HG02870 (cell line): ENCODE measurements at regions not wholly inside any gene's neighbourhood (a gene's known extent, or its start where the extent isn't known, plus 50 kb on each side); places are given as distances from the start of the nearest gene placed in this dataset.
"Not testable (repeated sequence)": the region's sequence is repeated elsewhere in the genome, so short reads cannot be mapped to it uniquely, and the experiment has no call there.

ENCODE experiments used
- ATAC-seq: cut with Tn5 transposase; IDR thresholded peaks from one replicate; pipeline ENCODE4 v1.9.1; 2021; ENCODE audit warnings: mild to moderate bottlenecking, moderate library complexity; ENCODE audit not compliant: unreplicated experiment

DNA sequence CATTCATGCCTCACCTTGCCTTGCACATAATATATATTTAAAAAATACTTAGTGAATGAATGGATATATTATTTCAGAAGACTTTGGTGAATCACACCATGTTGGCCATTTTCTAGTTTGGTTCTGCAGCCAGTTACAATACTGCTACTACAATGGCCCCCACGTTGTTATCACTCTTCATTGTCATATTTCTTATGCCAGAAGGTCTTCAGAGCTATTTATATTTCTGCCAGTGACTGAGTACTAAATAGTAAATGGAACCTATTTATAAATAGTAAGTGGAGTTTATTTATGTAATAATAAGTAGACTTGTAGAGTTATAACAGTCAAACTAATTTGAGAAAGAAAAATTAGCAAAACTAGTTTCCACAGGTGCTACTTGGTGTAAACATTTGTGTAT is 516.6 kb upstream of the SYT4 start:
- no peak for ATAC-seq

DNA sequence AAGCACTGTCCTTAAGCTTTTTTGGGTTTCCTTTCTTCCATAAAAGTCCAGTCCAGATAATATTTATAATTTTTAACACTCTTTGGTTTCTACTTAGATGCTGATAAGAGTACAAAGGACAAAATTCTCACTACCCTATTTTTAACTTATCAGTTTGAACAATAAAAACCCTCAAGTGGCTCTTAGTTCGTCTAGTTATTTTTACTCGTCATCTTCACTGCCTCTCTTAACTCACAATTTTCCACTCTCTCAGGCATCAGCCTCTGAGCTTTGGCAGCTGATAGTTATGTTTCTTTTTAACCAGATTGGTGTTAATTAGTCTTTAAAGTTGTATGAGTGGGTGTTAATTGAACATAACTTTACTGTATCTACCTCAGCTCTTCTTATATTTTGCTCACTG is 517.1 kb upstream of the SYT4 start:
- ATAC-seq: no peak

DNA sequence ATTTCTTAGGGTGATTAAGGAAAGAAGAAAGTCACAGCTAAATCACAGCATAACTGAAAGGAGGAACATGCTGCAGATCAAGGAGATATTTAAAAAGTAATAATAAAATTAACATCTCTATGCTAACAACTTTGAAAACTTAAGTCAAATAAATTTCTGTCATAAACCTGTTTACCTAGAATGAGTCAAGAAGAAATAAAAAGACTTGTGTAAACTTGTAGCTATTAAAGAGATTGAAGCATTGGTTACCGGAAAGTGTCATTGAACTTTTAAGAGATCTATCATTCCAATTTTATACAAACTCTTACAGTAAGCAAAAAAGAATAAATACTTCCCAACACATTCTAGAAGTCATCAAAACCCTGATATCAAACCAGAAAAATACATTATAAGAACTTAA is 520.1 kb upstream of the SYT4 start:
- no peak for ATAC-seq

DNA sequence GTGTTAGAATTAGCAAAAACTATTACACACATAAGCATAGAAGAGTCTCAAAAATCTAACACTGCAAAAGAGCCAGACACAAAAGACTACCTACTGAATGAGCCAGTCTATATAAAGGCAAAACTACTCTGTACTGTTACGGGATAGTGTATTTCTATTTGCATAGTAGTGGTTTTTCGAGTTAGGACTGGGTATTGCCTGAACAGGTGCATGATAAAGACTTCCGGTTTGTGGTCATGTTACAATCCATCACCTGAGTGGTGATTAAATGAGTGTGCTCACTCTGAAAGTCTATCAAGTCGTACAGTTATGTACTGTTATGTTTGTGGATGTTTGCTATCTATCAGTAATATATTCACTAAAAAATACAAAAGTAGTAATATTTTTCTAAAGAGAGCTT is 523.3 kb upstream of the SYT4 start:
- no peak for ATAC-seq

DNA sequence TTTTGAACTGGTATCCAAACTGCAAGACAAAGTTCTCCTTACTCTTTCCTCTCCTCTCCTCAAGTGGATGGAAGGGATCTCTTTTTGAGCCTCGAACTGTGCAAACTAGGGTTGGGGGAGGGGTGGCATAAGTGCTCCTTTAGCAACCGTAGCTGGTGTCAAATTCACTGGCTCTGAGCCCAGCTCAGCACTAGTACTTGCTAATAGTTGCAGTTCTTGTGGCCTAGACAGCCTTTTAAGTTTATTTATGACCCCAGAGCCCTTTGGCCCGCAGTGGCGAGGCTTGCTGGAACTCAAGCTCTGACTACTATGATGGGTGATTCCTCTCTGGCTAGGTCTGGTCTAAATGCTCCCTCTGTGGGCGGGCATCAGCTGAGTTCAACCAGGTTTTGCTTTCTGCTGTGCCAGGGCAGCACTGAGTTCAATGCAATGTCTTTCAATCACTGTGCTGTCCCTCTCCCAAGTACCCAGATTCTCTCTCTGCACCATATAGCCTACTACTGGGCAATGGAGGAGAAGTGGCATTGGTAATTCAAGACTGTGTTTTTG is 528.4 kb upstream of the SYT4 start:
- no peak for ATAC-seq

DNA sequence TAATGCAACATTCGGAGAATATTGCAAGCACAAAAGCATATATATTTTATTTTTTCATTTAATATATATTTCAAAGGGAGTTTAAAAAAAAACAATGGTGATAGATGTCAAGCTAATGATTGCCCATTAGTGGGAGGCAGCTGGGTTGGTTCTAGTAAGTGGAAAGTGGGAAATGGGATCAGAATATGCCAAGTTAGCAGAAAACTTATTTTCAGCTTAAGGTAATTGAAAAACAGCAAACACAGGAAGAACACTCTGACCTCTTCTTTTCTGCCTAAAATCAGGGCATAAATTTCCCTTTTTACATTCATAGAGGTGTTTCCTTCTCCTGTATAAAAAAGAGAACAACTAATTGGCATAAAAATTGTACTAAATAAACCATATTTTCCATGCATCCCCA is 535.3 kb upstream of the SYT4 start:
- ATAC-seq: no peak

DNA sequence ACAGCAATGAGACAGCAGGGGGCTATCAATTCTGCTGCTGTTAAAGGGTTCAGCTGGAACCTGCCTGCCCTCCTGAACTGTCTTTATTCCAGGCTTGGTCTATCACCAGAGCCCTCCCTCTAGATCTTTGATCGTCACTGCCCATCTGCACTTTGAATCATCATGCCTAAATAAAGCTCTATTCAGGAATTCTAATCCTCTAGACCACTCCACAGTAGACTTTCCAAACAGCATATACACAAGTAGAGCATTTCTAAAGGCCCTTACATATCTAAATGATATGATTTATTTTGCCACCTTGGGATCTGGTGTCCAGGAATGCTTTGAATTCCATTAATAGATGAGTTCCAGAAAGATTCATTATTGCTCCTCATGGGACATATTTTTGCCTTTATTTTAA is 542.1 kb upstream of the SYT4 start:
- no peak for ATAC-seq

DNA sequence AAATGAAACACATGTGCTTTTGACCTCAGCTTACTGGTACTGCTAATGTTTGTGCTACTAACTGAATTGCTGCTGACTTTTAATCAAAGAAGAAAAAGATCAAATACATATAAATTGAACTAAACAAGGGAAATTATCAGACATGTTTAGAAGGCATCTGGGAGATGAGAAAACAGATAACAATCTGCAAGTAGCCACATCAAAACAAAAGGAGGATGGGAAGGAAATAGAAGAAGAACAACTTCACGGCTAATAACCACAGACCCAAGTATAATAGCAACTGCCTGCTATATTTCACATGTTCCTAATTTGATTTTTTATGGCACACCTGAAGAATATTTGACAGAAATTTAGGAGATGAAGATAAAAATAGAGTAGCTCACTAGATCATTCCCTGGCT is 542.6 kb upstream of the SYT4 start:
- no peak for ATAC-seq

DNA sequence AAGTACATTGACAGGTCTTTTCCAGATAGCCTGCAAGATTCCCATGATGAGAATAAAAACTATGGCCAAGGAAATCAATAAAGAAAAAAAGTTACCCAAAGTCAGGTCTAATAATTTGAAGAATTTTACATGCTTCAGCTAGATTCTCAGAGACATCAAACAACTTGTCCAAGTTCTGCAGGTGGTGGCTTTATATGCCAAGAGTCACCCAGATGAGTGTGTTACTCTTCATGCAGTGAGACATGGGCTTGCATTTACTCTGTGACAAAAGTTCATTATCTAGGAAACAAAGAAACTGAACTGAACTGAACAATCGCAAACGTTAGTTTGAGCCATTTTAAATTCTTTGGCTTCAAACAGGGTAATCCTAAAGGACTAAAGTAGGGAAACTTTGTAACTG is 548.5 kb upstream of the SYT4 start:
- no peak for ATAC-seq

DNA sequence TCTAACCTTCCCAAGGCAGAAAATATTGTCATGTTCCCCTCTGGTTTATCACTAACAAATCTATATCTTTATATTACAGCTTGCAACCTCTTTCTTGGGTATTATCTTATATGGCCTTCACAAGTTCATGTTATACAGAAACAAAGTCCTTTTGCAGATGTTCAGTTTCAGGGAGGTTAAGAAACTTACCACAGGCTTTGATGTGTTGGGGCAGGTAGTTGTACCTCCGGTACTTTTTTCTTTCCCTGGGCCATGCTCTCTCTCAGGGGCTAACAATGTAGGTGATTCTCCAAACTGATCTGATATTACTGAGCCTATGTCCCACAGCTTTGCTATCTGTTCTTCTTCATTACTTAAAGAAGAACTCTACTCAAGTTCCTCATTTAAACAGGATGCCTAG is 548.9 kb upstream of the SYT4 start:
- ATAC-seq: no peak

DNA sequence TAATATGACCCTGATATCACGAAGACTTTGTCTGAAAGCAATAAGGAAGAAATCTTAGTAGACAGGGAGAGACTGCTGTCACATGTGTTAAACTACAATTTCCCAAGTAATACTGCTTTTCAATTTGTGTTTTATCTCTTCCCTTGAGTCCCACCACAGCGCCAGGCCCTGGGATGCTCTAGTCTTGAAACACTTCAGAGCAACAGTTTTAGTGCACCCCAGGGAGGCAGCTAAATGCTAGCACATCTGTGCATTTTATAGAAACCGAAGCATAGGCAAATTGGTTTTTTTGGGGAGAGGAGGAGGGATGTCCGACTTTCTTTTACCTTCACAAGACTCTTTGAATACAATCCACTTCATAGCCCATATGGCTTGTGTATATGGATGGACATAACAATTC is 550.0 kb upstream of the SYT4 start:
- ATAC-seq: no peak

DNA sequence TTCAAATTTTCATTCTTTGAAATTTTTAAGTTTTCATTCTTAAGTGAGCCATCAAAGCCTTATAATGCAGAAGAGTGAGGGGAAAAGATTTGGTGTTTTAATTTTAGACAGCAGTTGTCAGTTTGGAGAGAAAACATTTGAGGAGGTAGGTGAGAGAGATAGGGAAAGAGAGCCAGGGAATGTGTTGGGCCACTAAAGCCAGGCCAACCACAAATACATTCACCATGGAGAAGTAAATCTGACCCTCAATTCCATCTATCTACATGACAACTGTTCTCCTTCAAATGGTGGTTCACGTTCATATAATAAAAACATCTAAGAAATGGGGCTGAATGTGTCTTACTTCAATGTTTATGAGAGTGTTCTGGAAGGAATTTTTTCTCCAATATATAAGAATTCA is 553.0 kb upstream of the SYT4 start:
- ATAC-seq: no peak

DNA sequence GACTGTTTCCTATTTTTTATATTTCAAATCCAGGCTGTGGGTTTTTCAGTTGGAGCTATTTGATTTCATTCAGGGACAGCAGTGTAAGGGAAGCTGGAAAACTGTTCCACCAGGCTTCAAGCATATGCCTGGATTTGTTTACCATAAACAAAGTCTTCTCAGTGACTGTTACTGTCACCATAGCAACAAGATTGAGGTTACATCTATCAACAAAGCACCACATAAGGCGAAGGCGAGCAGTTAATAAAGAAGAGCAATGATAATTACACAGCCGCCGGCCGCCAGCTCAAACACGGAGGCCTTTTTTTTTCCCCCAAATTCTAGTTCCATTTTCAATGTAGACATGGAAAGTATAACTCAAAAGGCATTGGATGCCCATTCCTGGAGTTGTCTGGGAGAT is 553.7 kb upstream of the SYT4 start:
- ATAC-seq: no peak

DNA sequence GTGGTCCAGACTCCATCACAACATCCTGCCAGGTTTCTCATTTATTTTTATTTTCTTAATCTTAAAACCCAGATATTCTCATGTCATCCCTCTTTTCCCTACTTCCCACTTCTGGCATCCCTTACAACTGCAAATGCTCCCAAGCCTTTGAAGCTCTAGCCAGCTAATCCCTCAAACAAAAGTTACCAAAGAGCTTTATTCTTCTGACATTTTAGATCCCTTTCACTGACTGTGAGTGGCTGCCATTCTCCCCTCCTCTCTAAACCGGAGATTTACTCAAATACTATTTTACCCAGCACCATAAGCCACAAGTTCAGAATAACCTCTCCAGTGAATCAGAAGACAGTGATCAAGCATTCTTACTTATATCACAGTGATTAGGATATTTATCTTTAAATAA is 569.0 kb upstream of the SYT4 start:
- ATAC-seq: no peak

DNA sequence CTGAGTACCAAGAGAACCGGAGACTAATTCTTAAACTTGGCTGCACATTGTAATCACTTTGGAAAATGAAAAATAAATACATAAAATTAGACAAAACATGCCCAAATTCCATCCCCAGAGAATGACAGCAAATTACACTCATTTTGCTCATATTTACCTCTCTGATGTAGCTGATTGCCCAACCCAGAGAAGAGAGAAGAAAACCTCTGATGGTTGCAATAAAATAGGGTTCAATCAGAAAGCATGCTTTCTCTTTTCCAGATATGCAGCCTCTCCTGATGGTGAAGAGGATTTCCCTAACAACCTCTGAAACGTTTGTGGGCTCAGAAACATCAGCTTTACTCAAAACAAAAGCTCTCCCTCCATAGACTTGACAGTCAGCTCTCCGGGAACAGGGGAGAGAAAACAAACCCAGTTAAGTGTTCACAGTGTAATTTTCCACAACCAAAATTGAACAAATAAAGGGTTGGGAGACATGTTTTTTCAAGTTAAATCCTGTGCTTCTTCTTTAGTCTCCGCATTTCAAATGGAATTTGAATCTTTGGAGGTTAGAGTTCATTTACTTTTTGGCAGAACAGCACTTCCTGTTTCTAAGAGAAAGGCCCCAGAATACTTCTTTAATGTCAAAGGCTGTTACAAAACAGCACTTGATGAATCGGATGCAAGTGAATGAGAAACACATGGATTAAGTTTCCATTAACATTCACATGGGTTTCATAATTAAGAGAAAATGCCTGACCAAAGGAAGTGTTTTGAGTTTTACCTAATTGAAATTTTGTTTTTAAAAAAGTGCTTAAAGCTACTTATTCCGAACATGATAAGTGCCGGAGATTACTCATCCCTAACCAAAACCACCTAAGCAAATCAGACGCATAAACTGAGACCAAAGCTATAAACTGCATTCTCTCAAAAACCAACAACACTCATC is 570.1 kb upstream of the SYT4 start:
- ATAC-seq: no peak

DNA sequence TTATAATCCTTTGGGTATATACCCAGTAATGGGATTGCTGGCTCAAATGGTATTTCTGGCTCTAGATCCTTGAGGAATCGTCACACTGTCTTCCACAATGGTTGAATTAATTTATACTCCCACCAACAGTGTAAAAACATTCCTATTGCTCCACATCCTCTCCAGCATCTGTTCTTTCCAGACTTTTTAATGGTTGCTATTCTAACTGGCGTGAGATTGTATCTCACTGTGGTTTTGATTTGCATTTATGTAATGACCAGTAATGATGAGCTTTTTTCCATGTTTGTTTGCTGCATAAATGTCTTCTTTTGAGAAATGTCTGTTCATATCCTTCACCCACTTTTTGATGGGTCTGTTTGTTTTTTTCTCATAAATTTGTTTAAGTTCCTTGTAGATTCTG is 572.5 kb upstream of the SYT4 start:
- ATAC-seq: not testable (repeated sequence)

DNA sequence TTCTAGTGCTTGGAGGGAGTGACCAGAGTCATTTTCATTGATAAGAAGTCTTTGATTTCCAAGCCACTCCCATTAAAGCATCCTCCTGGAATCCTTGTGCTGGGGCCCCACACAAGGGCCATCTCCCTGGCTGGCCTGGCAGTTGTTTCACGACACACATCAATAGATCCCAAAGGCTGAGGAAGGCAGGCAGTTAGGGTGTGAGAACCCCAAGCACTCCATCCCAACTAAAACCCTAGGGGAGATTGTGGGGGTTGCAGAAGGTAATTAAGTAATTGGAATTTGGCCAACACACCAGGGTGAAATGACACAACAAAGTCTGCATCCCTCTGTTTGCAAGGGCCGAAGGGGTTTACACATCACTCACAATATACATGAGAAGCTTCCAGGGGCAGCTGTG is 578.1 kb upstream of the SYT4 start:
- no peak for ATAC-seq

DNA sequence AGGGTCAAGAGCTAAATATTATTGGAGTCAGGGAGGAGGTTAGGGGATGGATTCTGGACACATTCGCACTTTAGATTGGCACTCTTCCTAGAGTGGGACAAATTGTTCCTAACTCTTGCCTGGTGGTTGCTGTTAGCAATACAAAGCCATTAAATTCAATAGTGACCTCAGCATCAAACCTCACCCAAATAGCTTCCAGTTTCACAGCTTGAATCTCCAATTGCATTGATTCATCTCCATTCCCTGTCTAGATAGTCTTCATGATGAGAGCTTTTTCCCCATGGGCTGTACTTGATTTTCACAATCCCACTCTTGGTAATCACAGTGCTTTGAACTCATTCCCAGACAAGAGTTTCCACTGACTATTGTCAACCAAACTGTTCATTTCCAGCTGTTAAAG is 585.9 kb upstream of the SYT4 start:
- ATAC-seq: no peak

DNA sequence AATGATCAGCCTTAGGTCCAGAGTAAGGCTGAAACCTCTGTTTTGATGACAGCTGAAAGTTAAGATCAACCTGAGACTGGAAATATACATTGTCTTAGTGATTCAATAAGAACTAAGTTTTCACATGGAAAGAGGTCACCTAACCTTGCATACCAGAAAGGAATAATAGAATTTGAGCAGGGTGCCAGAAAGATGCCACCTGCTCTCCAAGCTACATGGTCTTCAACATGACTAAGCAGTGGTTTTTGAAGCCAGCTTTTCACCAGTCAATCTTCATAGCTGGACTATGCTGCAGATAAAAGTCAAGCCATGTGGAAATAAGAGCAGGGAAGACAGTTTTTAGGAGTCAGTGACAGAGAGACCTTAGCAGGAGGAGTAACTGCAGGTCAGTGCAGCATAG is 589.4 kb upstream of the SYT4 start:
- ATAC-seq: no peak

DNA sequence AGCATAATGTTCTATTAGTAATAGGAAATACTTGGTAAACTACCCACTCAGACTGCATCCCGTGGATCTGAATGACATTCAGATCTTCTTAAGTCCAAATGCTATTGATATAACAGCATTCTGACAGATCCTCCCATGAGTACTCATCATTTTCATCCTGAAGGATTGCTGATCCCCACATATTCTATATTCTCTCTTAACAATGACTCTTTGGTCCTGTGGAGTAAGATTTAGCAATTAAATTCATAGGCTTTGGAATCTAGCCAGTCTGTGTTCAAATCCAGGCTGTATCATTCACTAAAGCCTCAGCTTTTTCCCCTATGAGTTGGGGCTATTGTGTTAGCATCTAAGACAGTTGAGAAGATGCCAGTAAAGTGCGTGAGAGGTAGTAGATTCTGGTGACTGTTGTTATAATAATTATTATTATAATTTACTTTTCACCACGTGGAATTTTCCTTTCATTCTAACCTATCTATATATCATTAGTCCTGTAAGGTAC is 591.3 kb upstream of the SYT4 start:
- ATAC-seq: no peak

DNA sequence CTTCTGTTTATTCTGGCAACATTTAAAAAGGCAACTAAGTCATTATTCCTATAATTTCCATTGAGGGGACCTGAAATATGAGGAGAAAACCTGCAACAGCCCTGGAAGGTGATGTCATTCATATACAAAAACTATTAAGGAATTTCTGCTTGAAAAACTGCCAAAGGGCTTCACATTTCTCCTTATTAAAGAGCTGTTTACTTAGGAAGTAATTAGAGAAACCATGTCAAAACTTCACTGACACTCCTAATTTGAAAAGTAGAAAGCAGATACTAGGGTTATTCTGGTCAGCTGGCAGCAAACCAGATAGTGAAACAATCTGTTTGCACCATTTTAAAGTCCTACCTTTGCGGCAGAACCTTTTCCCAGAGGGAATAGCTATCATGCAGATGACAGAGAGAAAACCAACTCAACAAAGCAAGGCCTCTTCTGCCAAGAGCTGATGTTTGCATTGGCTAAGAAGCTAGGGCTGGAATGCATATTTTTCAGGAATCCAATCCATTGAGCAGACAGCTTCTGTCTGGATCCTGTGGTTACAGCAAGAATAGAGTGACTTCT is 592.2 kb upstream of the SYT4 start:
- no peak for ATAC-seq

DNA sequence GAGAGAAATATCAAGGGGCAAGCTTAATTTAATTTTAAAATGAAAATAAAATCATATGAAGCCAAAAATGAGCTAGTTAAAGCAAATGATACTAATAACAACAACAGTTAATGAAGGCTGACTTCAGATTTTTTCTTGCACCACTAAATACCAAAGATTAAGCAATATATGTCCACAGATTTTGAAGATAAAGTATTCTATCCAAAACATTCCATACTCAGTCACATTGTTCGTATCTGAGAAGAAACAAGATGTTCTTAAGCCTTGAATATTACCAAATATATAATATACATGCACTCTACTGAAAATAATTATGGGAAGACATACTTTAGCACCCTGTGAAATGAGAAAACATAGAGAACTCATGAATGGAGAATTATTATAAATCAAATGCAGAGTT is 593.3 kb upstream of the SYT4 start:
- ATAC-seq: no peak
